HG02885 (cell line): ENCODE measurements at regions not wholly inside any gene's neighbourhood (a gene's known extent, or its start where the extent isn't known, plus 50 kb on each side); places are given as distances from the start of the nearest gene placed in this dataset.

ENCODE experiments used
- ATAC-seq: cut with Tn5 transposase; IDR thresholded peaks from one replicate; pipeline ENCODE4 v1.9.1; 2021; ENCODE audit warnings: mild to moderate bottlenecking; ENCODE audit not compliant: unreplicated experiment, poor library complexity

DNA sequence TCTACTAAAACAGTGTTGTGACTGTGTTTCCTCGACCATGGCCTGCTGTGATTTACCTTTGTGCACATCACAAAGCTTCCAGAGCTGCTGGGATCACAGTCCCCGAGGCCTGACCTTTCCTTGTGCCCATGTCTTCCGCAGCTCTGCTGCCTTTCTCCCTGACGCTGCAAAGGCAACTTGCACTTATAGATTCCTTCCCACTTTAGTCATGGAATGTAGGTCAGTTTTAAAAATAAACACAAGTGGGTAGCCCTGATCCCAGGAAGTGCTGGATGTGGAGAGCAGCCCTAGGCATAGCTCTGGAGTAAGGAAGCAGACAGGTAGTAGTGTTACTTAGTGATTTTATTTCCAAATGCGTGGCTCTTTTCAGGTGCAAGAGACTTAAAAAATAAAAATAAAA lies 825.7 kb downstream of the AACS start:
- no peak for ATAC-seq

DNA sequence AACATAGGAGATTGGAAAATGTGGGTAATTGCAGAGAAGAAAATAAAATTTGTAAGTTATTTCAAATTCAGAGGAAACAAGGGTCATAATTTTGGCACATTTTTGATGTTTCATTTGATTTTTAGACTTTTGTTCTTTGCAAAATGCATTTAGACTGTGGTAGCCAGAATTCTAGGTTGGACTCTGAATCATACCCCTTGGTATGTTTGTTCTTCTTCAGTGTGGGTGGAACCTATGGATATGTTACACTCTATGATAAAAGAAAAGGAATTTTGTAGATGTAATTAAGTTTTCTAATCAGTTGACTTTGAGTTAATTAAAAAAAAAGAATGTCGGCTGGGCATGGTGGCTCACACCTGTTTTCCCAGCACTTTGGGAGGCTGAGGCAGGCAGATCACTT lies 827.0 kb downstream of the AACS start:
- ATAC-seq = no peak

DNA sequence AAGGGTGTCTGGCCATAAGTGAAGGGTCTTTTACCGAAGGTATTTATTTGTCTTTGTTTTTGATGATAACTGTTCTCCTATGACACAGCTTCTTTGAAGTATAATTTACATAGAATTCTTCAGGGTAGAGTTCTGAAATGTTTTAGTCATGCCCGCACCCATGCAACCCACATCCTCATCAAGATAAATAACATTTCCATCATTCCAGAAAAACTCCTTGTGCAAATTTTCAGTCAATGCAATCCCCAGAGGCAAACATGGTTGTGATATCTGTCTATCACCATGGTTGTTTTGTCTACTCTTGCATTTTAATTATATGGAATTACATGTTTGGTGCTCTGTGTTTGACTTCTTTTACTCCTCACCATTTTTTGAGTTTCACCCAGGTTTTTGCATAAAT lies 837.8 kb downstream of the AACS start:
- no peak for ATAC-seq

DNA sequence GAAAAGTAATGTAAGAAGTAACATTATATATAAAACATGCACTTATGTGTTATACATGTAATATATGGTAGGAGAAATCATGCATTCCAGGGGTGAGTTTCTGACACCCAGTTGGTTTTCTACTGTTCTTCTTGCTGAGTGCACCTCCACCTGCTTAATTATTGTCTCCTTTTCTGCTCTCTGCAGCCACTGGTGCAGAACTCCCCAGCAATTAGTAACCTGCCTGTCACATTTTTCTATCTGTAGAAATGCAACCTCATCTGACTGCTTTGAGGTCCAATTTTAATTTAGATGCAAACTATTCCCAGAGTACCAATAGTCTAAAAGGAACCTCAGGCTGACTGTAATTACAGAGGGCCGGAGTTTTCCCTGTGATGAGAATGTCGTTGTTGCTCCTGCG lies 842.1 kb downstream of the AACS start:
- ATAC-seq = no peak

DNA sequence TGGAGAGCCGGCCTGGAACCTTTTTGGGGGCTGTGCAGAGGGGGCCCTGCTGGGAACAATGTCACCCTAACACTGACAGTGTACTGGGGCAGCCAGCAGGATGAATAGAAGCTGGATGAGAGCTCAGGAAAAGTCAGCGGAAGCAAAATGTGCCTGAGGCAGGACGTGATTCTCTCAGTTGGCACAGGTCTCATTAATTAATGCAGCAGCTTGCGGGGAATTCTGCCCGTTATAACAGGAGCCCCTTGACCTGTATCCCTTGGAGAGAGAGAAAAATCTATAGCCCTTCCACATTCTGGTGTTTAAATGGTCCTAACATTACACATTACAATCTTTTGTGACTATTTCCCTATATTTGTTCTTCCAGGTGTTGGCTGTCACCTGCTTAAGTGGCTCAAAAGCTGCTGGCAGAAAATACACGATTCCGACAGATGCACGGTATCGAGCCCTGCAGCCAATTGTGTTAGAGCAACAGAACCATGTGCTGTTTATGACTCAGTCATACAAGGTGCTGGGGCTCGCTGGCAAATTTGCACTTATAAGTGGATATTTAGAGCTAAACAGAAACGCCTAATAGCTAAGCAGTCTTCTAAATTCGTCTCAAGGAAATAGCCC lies 854.7 kb downstream of the AACS start:
- ATAC-seq = no peak

DNA sequence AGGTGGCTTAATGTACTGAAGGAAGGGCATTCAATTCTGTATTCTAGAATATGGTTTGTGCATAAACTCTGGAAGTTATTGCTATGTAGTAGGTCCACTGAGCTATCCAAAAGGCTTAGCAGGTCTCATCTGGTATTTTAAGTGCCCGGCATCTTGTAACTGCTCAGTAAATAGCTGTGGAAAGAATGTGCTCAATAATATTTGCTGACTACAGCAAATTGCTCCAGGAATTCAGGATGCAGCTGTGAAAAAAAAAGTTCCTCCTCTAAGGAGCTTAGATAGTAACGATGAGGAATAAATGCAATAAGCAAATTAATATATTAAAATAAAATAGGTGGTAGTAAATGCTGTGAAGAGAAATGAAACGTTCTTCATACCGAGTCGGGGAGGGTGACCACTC lies 857.1 kb downstream of the AACS start:
- no peak for ATAC-seq

DNA sequence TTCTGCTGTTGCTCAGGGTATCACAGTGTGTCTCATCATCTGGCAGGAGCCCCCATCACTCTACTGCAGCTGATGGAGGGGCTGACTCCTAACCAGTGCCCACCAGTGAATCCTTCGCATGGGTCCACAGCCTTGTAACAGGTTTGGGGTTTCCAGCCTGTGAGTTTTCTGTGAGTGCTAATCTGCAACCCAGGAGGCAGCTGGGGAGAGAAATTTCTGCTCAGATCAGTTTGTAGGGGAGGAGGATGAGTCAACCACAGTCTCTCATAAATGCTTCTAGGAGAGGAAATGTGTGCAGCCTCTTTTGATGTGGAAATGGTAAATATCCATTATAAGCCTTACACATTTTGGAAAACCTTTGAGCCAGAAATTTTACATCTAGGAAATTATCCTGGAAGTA lies 871.3 kb downstream of the AACS start:
- ATAC-seq = no peak

DNA sequence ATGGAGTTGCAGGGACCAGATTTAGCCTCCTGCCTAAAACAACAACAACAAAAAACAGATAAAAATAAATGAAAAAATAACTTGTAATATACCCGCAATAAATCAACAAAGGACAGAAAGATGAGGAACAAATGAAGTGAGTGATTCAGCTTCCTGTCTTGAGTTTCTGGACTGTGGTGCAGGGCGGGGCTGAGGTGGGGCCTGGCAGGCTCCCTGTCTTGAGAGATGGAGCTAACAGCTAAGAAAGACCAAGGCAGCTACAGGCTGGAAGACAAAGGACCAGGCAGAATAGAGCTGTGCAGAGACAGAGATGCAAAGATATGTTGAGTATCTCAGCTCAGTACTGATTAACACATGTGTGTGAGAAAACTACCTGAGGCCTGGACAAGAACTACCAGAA lies 879.2 kb downstream of the AACS start:
- no peak for ATAC-seq

DNA sequence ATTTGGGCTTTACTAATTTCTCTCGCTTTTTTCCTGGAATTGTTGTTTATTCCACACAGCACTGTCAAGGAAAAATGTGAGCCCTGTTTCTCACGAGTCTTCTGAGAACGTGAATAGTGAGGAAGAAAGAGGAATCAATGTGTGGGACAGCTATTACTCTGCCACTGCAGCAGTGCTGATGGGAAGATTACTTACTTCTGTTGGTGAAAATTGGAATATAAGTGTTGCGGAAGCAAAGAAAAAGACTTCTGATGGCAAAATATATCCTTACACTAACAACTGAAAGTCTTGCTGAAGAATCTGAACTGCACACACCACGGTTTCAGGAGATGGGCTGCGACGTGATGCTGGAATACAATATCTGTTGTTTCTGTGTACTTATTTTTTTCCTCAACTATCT lies 884.2 kb downstream of the AACS start:
- ATAC-seq = no peak

DNA sequence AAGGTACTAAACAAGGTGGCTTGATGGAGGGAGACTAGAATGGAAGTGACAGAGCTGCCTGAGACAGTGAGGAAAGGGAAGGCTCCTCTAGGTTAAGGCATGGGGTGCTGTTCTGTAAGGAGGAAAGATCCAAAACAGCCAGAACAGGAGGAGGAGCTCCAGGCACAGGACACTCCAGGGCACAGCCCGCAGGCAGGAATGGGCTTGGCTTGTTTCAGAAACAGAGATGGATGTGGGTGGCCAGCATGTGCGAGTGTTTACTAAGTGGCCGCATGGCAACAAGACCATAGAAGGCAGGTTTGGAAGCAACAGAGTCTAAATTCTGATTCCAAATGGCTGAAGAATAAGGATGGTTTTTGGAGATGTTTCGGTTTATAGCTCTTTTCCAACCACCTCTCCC lies 889.1 kb downstream of the AACS start:
- ATAC-seq = no peak

DNA sequence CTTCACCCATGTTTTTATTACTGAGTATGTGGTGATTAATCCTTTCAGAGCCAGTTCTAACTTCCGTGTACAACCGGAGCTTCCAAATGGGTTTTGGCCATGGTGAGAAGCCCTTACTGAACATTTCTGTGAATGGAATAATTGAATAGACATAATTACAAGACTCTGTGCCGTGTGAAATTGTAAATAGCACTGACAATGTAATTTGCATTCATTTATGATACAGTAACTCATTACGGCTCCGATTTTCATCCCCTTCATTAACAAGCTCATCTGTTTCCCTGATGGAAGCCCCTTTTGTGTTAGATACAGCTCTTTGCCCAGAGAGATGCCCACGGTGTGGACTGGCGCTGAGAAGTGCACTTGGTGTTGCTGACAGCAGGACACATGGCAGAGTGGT lies 891.0 kb downstream of the AACS start:
- no peak for ATAC-seq

DNA sequence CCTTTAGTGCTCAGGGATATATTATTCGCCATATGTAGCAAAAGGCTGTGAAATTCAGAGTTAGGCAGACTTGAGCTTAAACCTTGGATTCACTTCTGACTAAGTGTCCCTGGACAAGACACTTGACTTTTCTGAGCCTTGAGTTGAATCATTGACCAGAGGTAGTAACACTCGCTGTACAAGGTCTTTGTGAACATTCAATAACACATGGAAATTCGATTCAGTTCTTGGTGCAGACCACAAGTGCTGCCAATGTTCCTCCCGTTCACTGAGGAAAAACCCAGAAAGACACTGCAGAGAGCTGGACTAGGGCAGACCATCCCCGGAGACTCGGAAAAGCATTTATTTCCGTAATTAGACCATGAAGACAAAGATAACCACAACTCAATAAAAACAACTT lies 901.4 kb downstream of the AACS start:
- ATAC-seq = no peak

DNA sequence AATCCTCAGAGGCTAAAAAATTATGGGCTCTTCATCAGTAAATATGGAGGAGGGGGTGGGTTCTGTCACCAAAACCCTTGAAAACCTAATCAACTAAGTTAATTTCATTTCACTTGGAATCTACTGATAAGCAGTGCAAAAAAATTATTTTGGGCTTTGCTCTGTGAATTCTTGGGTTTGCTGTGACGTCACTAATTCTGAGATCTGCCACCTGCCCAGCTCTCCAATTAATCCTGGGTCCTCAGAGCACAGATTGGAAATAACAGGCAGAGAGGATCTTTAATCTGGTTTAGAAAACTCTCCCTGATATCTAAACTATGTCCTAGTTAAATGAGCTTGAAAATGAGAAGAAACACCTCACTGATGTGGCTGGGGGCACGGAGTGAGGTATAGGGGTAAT lies 903.2 kb downstream of the AACS start:
- ATAC-seq = no peak

DNA sequence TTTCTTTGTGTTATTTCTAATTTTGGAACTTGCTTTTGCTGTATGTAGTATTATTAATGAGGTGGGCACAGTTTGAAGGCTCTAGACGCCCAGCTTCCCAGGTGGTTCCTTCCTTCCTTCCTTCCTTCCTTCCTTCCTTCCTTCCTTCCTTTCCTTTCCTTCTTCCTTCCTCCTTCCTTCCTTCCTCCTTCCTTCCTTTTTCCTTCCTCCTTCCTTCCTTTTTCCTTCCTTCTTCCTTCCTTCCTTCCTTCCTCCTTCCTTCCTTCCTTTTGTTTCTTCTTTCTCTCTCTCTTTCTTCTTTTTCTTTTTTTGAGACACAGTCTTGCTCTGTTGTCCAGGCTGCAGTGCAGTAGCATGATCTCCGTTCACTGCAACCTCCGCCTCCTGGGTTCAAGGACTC lies 906.7 kb downstream of the AACS start:
- ATAC-seq = no peak

DNA sequence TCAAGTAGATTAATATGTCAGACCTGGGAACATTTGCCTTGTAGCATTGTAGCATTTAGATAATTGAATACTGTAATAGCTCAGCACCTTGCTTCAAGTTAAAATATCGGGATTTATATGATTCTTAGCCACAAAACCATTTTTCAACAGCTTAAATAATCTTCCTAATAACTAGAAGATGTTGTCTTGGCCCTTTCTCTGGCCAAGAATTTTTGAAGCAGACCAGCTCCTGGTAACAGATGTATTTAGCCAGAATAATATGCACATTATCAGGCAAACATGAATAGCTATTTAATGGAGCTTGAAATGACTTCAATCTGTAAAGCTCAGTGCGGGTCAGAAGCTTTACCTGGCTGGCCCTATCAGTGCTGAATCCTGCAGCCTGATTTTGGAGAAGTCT lies 913.1 kb downstream of the AACS start:
- no peak for ATAC-seq

DNA sequence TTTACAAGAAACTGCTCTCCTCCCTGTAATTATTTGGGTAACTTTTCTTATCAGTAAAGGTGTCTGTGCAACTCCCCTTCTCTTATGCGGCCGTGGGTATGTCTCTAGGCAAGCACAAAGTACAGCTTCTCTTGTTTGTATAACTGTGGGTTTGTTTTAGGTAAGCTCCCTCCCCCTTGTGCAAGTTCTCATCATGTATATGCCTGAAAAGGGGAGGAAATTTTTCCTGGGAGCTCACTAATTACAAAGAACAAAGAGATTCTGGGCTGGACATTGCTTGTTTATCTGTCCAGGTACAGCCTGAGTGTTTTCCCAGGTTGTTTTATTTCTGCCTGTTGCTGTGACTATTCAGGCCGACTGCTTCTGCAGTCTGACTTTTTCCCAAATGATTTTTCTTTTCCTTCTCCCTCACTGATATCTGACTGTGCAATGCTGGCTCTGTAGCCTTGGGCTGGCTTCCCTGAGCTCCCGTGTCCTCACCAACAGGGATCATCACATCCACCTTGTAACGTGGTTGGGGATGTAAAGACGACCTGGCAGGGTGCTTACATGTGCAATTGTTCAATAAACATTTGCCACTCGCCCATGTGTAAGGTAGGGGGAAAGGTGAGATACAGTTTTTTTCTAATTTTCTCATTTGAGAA lies 916.5 kb downstream of the AACS start:
- ATAC-seq = no peak

DNA sequence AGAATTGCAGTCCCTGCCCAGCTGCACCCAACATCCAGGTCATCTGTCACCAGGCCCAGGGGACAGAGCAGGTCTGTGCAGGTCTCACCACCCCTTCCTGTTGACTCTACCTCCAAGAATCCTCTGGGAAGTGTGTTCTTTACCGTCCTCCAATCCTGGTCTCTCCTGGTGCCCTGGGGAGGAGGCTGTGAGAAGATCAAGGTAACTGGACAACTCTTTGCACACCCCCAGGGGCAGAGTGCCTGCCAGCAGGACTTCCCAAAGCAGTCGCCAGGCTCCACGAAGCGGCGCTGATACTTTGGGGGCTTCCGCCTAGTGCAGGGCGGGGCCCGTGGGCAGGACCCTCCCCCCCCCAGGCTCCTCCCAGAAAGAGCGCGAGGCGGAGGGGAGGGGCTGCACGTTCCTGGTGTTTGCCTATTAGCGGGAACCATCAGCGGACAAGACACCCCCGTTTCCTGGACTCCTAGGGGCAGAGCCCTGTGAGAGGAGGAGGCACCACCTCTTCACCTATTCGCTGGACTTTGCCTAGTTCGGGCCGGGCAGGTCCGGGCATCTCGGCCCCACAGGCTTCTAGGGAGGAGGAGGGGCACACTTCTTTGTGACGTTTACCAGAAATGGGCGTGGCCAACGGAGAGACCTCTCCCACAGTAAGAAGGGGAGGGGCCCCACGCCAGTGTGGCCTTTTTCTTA lies 918.0 kb downstream of the AACS start:
- ATAC-seq = no peak

DNA sequence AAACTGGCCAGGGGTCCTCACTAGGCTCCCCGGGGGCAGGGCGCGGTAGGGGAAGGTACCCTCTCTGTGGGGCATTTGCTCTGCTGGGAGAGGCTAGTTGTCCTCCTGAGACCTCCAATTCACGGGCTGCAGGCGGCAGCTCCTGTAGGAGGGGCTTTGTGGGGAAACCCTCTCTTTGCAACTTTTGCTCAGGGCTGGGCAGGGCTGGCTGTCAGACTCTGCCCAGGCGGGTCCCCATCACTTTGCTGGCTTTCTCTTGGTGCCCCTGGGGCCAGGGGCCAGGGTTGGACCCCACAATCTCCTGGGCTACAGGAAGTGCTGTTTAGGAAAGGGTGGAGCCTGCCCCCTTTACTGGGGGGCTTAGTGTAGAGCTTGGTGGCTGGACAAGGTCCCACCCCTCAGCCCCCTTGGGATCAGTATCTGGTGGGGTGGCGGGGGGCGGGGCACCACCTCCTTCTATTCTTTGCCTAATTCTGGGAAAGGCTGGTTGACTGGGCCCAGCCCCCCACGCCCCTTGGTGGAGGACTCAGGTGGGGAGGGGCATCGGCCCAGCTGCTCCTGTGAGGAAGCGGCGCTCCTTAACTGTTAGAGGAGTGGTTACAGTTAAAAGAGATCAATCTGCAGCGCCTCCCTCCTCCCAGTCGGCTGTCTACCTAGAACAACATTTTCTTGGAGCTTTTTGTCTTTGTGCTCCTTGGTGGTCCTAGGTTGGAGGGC lies 918.7 kb downstream of the AACS start:
- no peak for ATAC-seq

DNA sequence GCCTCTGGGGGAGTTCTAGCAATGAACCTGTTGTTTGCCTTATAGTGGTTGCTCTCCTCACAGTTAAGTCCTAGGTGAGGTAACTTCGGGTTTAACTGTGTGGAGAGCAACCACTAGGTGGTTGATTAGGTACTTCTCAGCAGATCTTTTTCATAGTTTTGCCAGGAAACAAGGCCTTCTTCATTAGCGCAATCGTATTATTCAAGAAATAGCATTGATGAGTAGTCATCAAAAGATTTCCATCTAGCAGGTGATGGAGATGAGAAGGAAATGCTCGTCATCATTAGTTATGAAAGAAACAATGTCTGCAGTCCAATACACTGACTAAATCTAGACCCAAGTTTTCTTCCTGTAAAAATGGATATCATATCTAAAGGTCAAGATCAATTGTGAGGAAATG lies 923.3 kb downstream of the AACS start:
- ATAC-seq = no peak

DNA sequence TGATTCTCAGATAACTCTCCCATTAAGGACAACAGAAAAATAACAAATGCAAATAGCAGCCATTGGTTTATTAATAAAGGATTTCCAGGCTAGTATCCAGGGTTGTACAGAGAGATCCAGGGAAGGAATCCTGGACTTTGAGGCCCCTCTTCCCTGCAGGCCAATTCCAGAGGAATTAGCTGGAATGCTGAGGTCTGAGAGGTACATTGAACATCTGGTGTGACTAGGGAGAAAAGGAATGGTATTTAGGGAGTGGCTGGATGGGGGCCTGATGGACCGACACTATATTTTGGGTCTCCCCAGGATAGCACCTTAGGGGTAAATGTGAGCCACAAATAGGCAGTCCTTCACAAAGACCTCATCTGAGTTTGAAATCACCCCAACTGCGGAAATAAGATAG lies 924.5 kb downstream of the AACS start:
- no peak for ATAC-seq

DNA sequence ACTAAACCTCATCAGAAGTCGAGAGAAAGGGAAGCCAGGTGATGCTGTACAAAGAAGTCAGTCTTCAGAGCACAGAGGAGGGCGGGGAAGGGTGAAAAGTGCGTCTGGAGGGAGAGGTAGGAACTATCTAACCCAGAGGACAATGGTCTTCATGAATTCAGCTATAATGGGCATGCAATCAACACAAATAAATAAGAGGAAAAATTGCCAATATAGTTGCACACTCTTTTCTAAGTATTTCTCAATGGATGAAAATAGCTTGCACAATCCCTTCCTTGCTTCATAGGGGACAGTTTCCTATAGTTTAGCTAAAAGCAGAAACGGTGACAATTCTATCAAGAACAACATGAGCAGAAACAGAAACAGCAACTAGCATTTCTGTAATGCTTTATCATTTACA lies 931.2 kb downstream of the AACS start:
- no peak for ATAC-seq
